GM21825 (cell line): ENCODE measurements at regions not wholly inside any gene's neighbourhood (a gene's known extent, or its start where the extent isn't known, plus 50 kb on each side); places are given as distances from the start of the nearest gene placed in this dataset.

Experiments
- ATAC-seq: cut with Tn5 transposase; IDR thresholded peaks from one replicate; pipeline ENCODE4 v1.9.1; 2021; ENCODE audit warnings: mild to moderate bottlenecking, moderate library complexity; ENCODE audit not compliant: unreplicated experiment

GRCh38 chr10:128280271-128280670 is 154.0 kb upstream of the MKI67 start:
- no peak for ATAC-seq

- no peak for ATAC-seq
Measured at GRCh38 chr10:128281343-128281742, 155.1 kb upstream of the MKI67 start.

- ATAC-seq, result no peak
Measured at GRCh38 chr10:128281861-128282260, 155.6 kb upstream of the MKI67 start.

GRCh38 chr10:128286141-128286761 is 160.0 kb upstream of the MKI67 start:
- ATAC-seq, result no peak

- no peak for ATAC-seq
Measured at GRCh38 chr10:128286762-128287500, 160.7 kb upstream of the MKI67 start.

GRCh38 chr10:128287921-128288320 is 161.7 kb upstream of the MKI67 start:
- ATAC-seq, result no peak

- no peak for ATAC-seq
Measured at GRCh38 chr10:128289621-128290020, 163.4 kb upstream of the MKI67 start.

GRCh38 chr10:128295003-128295402 is 168.8 kb upstream of the MKI67 start:
- no peak for ATAC-seq

GRCh38 chr10:128296253-128297007 is 170.2 kb upstream of the MKI67 start:
- ATAC-seq, result no peak

GRCh38 chr10:128297709-128298378 is 171.6 kb upstream of the MKI67 start:
- no peak for ATAC-seq

- no peak for ATAC-seq
Measured at GRCh38 chr10:128298587-128298986, 172.4 kb upstream of the MKI67 start.

- ATAC-seq, result no peak
Measured at GRCh38 chr10:128300290-128300824, 174.1 kb upstream of the MKI67 start.

GRCh38 chr10:128301051-128301450 is 174.8 kb upstream of the MKI67 start:
- ATAC-seq, result no peak

GRCh38 chr10:128302808-128303207 is 176.6 kb upstream of the MKI67 start:
- ATAC-seq, result no peak

GRCh38 chr10:128304271-128304670 is 178.0 kb upstream of the MKI67 start:
- ATAC-seq, result no peak

GRCh38 chr10:128305601-128306345 is 179.6 kb upstream of the MKI67 start:
- no peak for ATAC-seq

GRCh38 chr10:128306535-128306934 is 180.3 kb upstream of the MKI67 start:
- ATAC-seq, result no peak

GRCh38 chr10:128306966-128307365 is 180.7 kb upstream of the MKI67 start:
- ATAC-seq, result no peak

- no peak for ATAC-seq
Measured at GRCh38 chr10:128307820-128308219, 181.6 kb upstream of the MKI67 start.

- no peak for ATAC-seq
Measured at GRCh38 chr10:128310971-128311658, 184.9 kb upstream of the MKI67 start.
